Kidney (tissue), 13 donors: ENCODE measurements at regions not wholly inside any gene's neighbourhood (a gene's known extent, or its start where the extent isn't known, plus 50 kb on each side); places are given as distances from the start of the nearest gene placed in this dataset.

Experiments
- DNase-seq, 5 donors: peaks; one replicate each; pipeline ENCODE4 v3.0.0-alpha.2; 2013 to 2020
- FAIRE-seq: peaks from 2 replicates; lab custom pipeline; 2012; peaks lifted over from hg19 to GRCh38; lab: Jason Lieb, UNC
- H3K27ac ChIP-seq, 2 donors: one replicate each; pipeline ENCODE4 v1.7.0; 2013; ENCODE audit warnings: low read depth in 2 of 2, low read length in 2 of 2, inconsistent platforms in 1 of 2
- H3K27me3 ChIP-seq: one replicate; pipeline ENCODE4 v1.7.1; 2013; ENCODE audit warnings: low read length, inconsistent platforms; ENCODE audit not compliant: control insufficient read depth, insufficient read depth
- H3K36me3 ChIP-seq, 3 donors: one replicate each; pipeline versions ENCODE4 v1.7.0 to v1.7.1; 2013; ENCODE audit warnings: low read length in 3 of 3, control low read depth in 1 of 3, inconsistent platforms in 1 of 3; ENCODE audit not compliant: insufficient read depth in 3 of 3, control insufficient read depth in 2 of 3
- H3K4me1 ChIP-seq, 3 donors: one replicate each; pipeline versions ENCODE4 v1.7.0 to v1.7.1; 2013; ENCODE audit warnings: low read length in 3 of 3, inconsistent platforms in 1 of 3, low read depth in 1 of 3; ENCODE audit not compliant: control insufficient read depth in 2 of 3, insufficient read depth in 2 of 3
- H3K4me3 ChIP-seq, 3 donors: one replicate each; pipeline versions ENCODE4 v1.7.0 to v1.8.1; 2013; ENCODE audit warnings: low read length in 3 of 3, control low read depth in 1 of 3, inconsistent platforms in 1 of 3
- H3K9ac ChIP-seq, 3 donors: one replicate each; pipeline versions ENCODE4 v1.7.0 to v1.7.1; 2013; ENCODE audit warnings: low read length in 3 of 3, control low read depth in 1 of 3, inconsistent platforms in 1 of 3
- H3K9me3 ChIP-seq, 3 donors: one replicate each; pipeline versions ENCODE4 v1.7.0 to v1.7.1; 2013; ENCODE audit warnings: low read length in 3 of 3, control low read depth in 1 of 3, inconsistent platforms in 1 of 3; ENCODE audit not compliant: control insufficient read depth in 2 of 3, insufficient read depth in 1 of 3
- CTCF ChIP-seq: IDR thresholded peaks from 3 replicates; pipeline ENCODE4 v1.5.1; 2012; ENCODE audit warnings: mild to moderate bottlenecking, moderate library complexity, borderline replicate concordance; ENCODE audit not compliant: insufficient read depth; ENCODE audit errors: extremely low read depth
- intact Hi-C: fragments of 100-400 bp; cut with DNase I; formaldehyde crosslinking; loops from one replicate; pipeline ENCODE4 v1.11.1; 2022
- donor health status: control.
- donor health status: control.
- donor health status: control.
- donor health status: control.
- donor health status: control.
- donor health status: DM: yes; HTN: yes; CAD: no.
- donor health status: Normal renal cell carcinoma (clear cell type).

DNA sequence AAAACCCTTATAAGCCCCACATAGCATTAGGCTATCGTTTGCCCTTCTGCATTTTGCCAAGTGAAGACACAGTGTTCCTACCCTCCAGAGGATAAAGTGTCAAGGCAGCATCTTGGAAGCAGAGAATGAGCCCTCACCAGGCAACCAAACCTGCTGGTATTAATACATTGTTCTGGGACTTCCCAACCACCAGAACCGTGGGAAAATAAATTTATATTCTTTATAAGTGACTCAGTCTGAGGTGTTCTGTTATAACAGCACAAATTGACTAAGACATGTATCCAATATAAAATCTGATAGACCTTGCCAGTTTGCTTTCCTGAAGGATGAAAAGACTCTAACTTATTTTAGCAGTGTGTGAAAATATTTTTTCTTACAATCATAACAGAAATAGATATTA, 792.5 kb upstream of the LRRC4C start:
- DNase-seq: no peak
- intact Hi-C loops: no loop called here
- TF ChIP-seq CTCF: no peak
- Histone ChIP-seq H3K9ac (no peak overlapping the region), H3K4me3 (no peak overlapping the region), H3K27ac (no peak overlapping the region), H3K4me1 (no peaks in the 10 kb centered on the region), H3K36me3 (no peaks in the 10 kb centered on the region), H3K27me3 (no peaks in the 10 kb centered on the region), H3K9me3 (no peaks in the 10 kb centered on the region)
- FAIRE-seq: no peak

DNA sequence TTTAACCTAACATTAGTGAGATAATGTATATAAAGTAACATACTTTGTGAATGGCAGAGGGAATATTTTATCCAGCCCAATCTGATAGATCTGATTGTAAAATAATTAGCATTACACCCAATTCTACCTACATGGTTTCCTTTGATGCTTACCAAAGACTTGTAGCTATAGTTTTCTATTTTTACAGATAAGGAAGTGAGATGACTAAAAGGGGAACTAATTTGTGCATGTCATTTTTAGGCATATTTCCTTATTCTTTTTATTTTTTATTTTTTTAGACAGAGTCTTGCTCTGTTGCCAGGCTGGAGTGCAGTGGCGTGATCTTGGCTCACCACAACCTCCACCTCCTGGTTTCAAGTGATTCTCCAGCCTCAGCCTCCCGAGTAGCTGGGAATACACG, 793.7 kb upstream of the LRRC4C start:
- no peak for FAIRE-seq
- Histone ChIP-seq H3K36me3 (no peaks in the 10 kb centered on the region), H3K27ac (no peak overlapping the region), H3K9ac (no peak overlapping the region), H3K4me1 (no peaks in the 10 kb centered on the region), H3K9me3 (no peaks in the 10 kb centered on the region), H3K4me3 (no peak overlapping the region), H3K27me3 (no peaks in the 10 kb centered on the region)
- TF ChIP-seq CTCF: no peak
- intact Hi-C loops: no loop called here
- DNase-seq: no peak

DNA sequence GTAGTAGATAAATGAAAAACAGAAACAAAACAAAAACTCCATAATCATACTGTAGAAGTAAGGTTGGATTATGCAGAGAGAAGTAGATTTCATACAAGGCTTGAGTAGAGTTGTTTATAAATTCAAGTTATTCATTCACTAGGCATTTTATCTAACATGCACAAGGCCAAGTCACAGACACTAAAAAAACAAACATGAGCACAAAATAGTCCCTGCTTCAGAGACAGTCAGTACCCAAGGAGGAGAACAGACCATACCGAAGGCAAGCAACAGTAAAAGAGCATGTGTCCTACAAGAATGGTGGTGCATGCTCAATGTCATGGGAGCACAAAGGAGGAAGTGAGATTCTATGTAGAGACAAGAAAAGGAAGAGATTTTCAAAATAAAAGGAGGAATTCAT, 796.5 kb upstream of the LRRC4C start:
- H3K27ac ChIP-seq: no peak overlapping the region
- no peaks in the 10 kb centered on the region for H3K27me3 ChIP-seq
- H3K9me3 ChIP-seq: no peaks in the 10 kb centered on the region
- no peak for TF ChIP-seq CTCF
- H3K9ac ChIP-seq: no peak overlapping the region
- intact Hi-C loops: no loop called here
- H3K36me3 ChIP-seq: no peaks in the 10 kb centered on the region
- no peak overlapping the region for H3K4me3 ChIP-seq
- no peak for FAIRE-seq
- no peak for DNase-seq
- H3K4me1 ChIP-seq: no peaks in the 10 kb centered on the region

DNA sequence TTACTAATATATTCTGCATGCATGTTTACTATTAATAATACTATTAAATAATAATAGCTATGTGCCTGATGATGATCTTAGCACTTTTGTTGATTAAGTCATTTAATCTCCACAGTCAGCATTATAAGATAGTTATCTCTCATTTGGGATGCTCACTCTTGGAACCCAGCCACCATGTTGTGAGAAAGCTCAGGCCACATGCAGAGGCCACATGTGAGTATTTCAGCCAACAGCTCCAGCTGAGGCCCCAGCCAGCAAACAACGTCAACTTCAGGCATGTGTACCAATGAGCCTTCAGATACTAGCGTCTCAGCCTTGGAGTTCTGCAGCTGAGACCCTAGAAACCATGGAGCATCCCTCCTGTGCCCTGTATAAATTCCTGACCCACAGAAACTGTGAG, 798.1 kb upstream of the LRRC4C start:
- FAIRE-seq (no peak), DNase-seq (no peak)
- Histone ChIP-seq H3K36me3 (no peaks in the 10 kb centered on the region), H3K4me3 (no peak overlapping the region), H3K4me1 (no peaks in the 10 kb centered on the region), H3K27ac (no peak overlapping the region), H3K9ac (no peak overlapping the region), H3K27me3 (no peaks in the 10 kb centered on the region), H3K9me3 (no peaks in the 10 kb centered on the region)
- TF ChIP-seq CTCF: no peak
- intact Hi-C loops: no loop called here
